Psoas muscle (tissue), 7 donors: ENCODE measurements at regions not wholly inside any gene's neighbourhood (a gene's known extent, or its start where the extent isn't known, plus 50 kb on each side); places are given as distances from the start of the nearest gene placed in this dataset.

Source experiments
- ATAC-seq, 4 donors: fragments of 200-7000 bp; cut with Tn5 transposase; one replicate each; pipeline ENCODE4 v1.9.1; 2020; ENCODE audit warnings: moderate library complexity in 3 of 4, mild to moderate bottlenecking in 2 of 4
- DNase-seq, 2 donors: peaks; one replicate each; pipeline ENCODE4 v3.0.0-alpha.2; 2020
- H3K27ac ChIP-seq: fragments of 200-600 bp; one replicate; pipeline ENCODE4 v1.8.0; 2022
- H3K27me3 ChIP-seq, 3 donors: fragments of 200-600 bp in 1 of 3; one replicate each; pipeline versions ENCODE4 v1.6.1 to v1.8.0; 2013 to 2022; ENCODE audit warnings: low read length in 2 of 3, mild to moderate bottlenecking in 2 of 3, moderate library complexity in 1 of 3; ENCODE audit not compliant: insufficient read depth in 3 of 3
- H3K36me3 ChIP-seq, 2 donors: fragments of 200-600 bp in 1 of 2; one replicate each; pipeline versions ENCODE4 v1.6.1 to v1.8.0; 2013 to 2022; ENCODE audit warnings: low read depth in 1 of 2, mild to moderate bottlenecking in 1 of 2, moderate library complexity in 1 of 2; ENCODE audit not compliant: insufficient read depth in 1 of 2
- H3K4me1 ChIP-seq: fragments of 200-600 bp; one replicate; pipeline ENCODE4 v1.8.0; 2022
- H3K4me3 ChIP-seq: fragments of 200-600 bp; one replicate; pipeline ENCODE4 v1.8.0; 2022; ENCODE audit warnings: mild to moderate bottlenecking
- H3K9me3 ChIP-seq: fragments of 200-600 bp; one replicate; pipeline ENCODE4 v1.8.0; 2022
- WGBS, 3 donors: extraction: QIAGEN DNeasy Blood & Tissue Kit; methylation state at CpG; one replicate each; pipeline versions ENCODE4 v1.1.6 to v1.1.7; 2013; 5-methylcytosine and 5-hydroxymethylcytosine counted together
- intact Hi-C, 2 donors: fragments of 100-400 bp; cut with DNase I; formaldehyde crosslinking; loops; one replicate each; pipeline versions ENCODE4 v1.11.0 to v1.14.2; 2022
- TF ChIP-seq, protein P1 (sequence below): fragments of 200-600 bp; IDR thresholded peaks from one replicate; pipeline ENCODE4 v1.8.0; 2022; ENCODE audit warnings: antibody characterized with exemption
- donor health status: healthy with polysubstance abuse.
- donor health status: DM: no; HTN: no; CAD: no; lungs with moderate emphysema.
- donor health status: Bipolar disorder and iron deficiency.
- donor health status: healthy.
- donor health status: DM: yes; HTN: yes; CAD: no.
- donor health status: DM: no; HTN: no; CAD: no.
- donor health status: DM: yes; HTN: yes; CAD: no.

DNA sequence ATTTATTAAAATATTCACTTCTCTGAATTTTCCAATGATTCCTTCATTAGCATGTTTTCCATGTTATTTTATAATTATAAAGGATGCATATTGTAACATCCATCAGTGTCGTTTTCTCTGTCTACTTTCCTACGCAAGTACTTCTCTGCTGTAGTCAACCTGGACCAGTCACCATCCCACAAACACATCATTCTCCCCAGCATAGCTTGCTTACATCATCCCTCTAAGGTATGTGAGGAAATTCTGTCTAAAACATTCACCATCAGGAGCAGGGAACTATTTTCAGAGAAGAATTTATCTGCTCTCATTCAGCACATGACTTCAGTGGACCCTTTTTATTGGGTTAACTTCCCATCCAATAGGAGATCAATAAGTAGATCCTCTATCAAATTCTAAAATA is 806.1 kb upstream of the ARGLU1 start:
- H3K27ac ChIP-seq, result no peak overlapping the region
- H3K4me1 ChIP-seq, result no peaks in the 10 kb centered on the region
- 87 to 95% (median 89%) methylated on average over 2 of the region's 2 CpGs for WGBS, 3 donors
- no peak for DNase-seq
- no peak overlapping the region for H3K4me3 ChIP-seq
- H3K27me3 ChIP-seq, result no peaks in the 10 kb centered on the region
- no peaks in the 10 kb centered on the region for H3K9me3 ChIP-seq
- no peaks in the 10 kb centered on the region for H3K36me3 ChIP-seq
- TF ChIP-seq, protein P1, sequence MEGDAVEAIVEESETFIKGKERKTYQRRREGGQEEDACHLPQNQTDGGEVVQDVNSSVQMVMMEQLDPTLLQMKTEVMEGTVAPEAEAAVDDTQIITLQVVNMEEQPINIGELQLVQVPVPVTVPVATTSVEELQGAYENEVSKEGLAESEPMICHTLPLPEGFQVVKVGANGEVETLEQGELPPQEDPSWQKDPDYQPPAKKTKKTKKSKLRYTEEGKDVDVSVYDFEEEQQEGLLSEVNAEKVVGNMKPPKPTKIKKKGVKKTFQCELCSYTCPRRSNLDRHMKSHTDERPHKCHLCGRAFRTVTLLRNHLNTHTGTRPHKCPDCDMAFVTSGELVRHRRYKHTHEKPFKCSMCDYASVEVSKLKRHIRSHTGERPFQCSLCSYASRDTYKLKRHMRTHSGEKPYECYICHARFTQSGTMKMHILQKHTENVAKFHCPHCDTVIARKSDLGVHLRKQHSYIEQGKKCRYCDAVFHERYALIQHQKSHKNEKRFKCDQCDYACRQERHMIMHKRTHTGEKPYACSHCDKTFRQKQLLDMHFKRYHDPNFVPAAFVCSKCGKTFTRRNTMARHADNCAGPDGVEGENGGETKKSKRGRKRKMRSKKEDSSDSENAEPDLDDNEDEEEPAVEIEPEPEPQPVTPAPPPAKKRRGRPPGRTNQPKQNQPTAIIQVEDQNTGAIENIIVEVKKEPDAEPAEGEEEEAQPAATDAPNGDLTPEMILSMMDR, result no peak
- ATAC-seq, result no peak
- intact Hi-C loops, result no loop called here

- intact Hi-C loops, result no loop called here
- TF ChIP-seq, protein P1, result peak; percentile 19
- 11 to 18% (median 18%) methylated on average over 3 of the region's 3 CpGs for WGBS, 3 donors
These were observed 805.6 kb upstream of the ARGLU1 start for GRCh38 chr13:107373551-107373950.

DNA sequence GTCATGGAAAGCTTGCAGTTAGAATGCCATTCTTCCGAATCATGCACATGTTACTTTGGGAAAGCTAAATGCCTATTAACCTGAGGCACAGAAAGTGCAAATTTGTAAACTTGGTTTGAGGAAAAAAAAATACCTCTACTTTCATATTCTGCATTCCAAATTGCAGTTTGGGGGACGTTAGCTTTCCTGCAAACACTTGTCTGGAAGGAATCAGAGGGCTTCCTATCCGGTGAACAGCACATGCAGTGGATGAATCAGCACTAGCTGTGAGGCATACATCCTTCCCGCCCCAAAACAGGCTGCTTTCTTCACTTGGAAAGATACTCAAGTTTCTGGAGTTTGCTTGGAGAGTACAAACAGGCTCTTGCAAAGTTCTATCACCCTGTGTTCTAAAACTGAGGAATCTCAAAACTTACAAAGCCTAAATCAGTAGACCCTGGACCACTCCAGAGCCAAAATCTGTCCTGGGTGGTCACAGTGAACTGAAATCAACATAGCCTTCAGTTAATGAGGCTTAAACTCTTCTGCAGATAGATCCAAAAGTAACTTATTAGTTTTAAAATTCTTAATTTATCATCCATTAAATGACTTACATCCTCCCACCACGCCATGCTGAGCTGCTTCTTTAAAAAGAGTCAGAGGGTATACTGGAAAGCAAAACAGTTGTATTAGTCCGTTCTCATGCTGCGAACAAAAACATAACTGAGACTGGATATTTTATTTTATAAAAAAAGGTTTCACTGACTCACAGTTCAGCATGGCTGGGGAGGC is 802.3 kb upstream of the ARGLU1 start:
- intact Hi-C loops, result no loop called here
- TF ChIP-seq, protein P1, result no peak
- ATAC-seq, result no peak
- Histone ChIP-seq H3K36me3 (no peaks in the 10 kb centered on the region), H3K9me3 (no peaks in the 10 kb centered on the region), H3K4me1 (no peaks in the 10 kb centered on the region), H3K27me3 (no peaks in the 10 kb centered on the region), H3K4me3 (no peak overlapping the region), H3K27ac (no peak overlapping the region)
- no peak for DNase-seq
- 53 to 72% (median 60%) methylated on average over 7 of the region's 7 CpGs for WGBS, 3 donors

More at GRCh38 chr13:107373551-107373950, 805.6 kb upstream of the ARGLU1 start:
- DNase-seq, result no peak
- Histone ChIP-seq H3K36me3 (no peaks in the 10 kb centered on the region), H3K27me3 (no peaks in the 10 kb centered on the region), H3K27ac (no peak overlapping the region), H3K4me3 (no peak overlapping the region), H3K4me1 (no peaks in the 10 kb centered on the region), H3K9me3 (no peaks in the 10 kb centered on the region)
- no peak for ATAC-seq

GRCh38 chr13:107367258-107367657 is 799.3 kb upstream of the ARGLU1 start:
- DNase-seq, result no peak
- H3K9me3 ChIP-seq, result no peaks in the 10 kb centered on the region
- H3K27me3 ChIP-seq, result no peaks in the 10 kb centered on the region
- WGBS, 3 donors, result 55 to 56% (median 56%) methylated on average over 8 of the region's 8 CpGs
- intact Hi-C loops, result no loop called here
- H3K4me3 ChIP-seq, result no peak overlapping the region
- no peak for ATAC-seq
- H3K4me1 ChIP-seq, result no peaks in the 10 kb centered on the region
- H3K36me3 ChIP-seq, result no peaks in the 10 kb centered on the region
- TF ChIP-seq, protein P1, result no peak
- no peak overlapping the region for H3K27ac ChIP-seq
